H1 (cell line): ENCODE measurements at regions not wholly inside any gene's neighbourhood (a gene's known extent, or its start where the extent isn't known, plus 50 kb on each side); places are given as distances from the start of the nearest gene placed in this dataset.

ENCODE experiments used
- CTCF ChIA-PET: fragments of 300-600 bp; sonication (Branson Sonifier 250); formaldehyde crosslinking; loops from one replicate; lab custom pipeline; 2021; ENCODE audit not compliant: partially characterized antibody; lab: Charles Lee
- POLR2A ChIA-PET: fragments of 300-600 bp; sonication (Branson Sonifier 250); formaldehyde crosslinking; loops from one replicate; lab custom pipeline; 2021; ENCODE audit warnings: inconsistent platforms; ENCODE audit not compliant: partially characterized antibody; lab: Charles Lee
- DNase-seq, 2 experiments: peaks; one replicate each; pipeline versions ENCODE4 v3.0.0 to v3.0.0-alpha.2; 2010 to 2022; ENCODE audit warnings: low spot score in 2 of 2, low read depth in 1 of 2, mixed read lengths in 1 of 2
- FAIRE-seq: peaks from 2 replicates; lab custom pipeline; 2011; peaks lifted over from hg19 to GRCh38; lab: Jason Lieb, UNC
- H2AFZ ChIP-seq: 2 replicates; pipeline ENCODE4 v1.8.1; 2012; ENCODE audit warnings: low read length, inconsistent platforms
- H2AK5ac ChIP-seq: 2 replicates; pipeline ENCODE4 v1.6.1; 2013; ENCODE audit warnings: low read depth, low read length
- H2BK120ac ChIP-seq: replicated peaks from 2 replicates; pipeline ENCODE3; 2013; ENCODE audit warnings: low read depth, low read length, inconsistent platforms
- H2BK12ac ChIP-seq: 2 replicates; pipeline ENCODE4 v1.6.1; 2013; ENCODE audit warnings: low read depth, low read length
- H2BK15ac ChIP-seq: 2 replicates; pipeline ENCODE4 v1.6.1; 2013; ENCODE audit warnings: low read length
- H2BK20ac ChIP-seq: 2 replicates; pipeline ENCODE4 v1.6.1; 2013; ENCODE audit warnings: low read length
- H2BK5ac ChIP-seq: 2 replicates; pipeline ENCODE4 v1.6.1; 2013; ENCODE audit warnings: low read depth, low read length
- H3K14ac ChIP-seq: 2 replicates; pipeline ENCODE4 v1.6.1; 2013; ENCODE audit warnings: inconsistent platforms; ENCODE audit not compliant: insufficient read length
- H3K18ac ChIP-seq: 2 replicates; pipeline ENCODE4 v1.6.1; 2013; ENCODE audit warnings: low read length; ENCODE audit errors: extremely low read depth
- H3K23ac ChIP-seq: 2 replicates; pipeline ENCODE4 v1.6.1; 2013; ENCODE audit warnings: inconsistent platforms; ENCODE audit not compliant: insufficient read length
- H3K23me2 ChIP-seq: 2 replicates; pipeline ENCODE4 v1.6.1; 2013; ENCODE audit warnings: low read depth, low read length
- H3K27ac ChIP-seq: 2 replicates; pipeline ENCODE4 v1.6.1; 2011; ENCODE audit warnings: low read depth, low read length, inconsistent platforms
- H3K27me3 ChIP-seq, 4 experiments: replicated peaks in 1 of 4; 1 replicate in 1 of 4; 2 replicates in 3 of 4; pipeline versions ENCODE4 v1.6.1 to v1.8.1; 2011 to 2013; ENCODE audit warnings: low read length in 3 of 4, mild to moderate bottlenecking in 3 of 4, inconsistent platforms in 2 of 4, mixed read lengths in 2 of 4, moderate library complexity in 1 of 4; ENCODE audit not compliant: control insufficient read depth in 3 of 4, insufficient read depth in 3 of 4; ENCODE audit errors: extremely low read depth in 1 of 4
- H3K36me3 ChIP-seq, 4 experiments: 2 replicates each; pipeline versions ENCODE4 v1.6.1 to v1.8.1; 2011 to 2013; ENCODE audit warnings: mild to moderate bottlenecking in 4 of 4, low read length in 3 of 4, moderate library complexity in 2 of 4, control low read depth in 1 of 4, inconsistent platforms in 1 of 4; ENCODE audit not compliant: insufficient read depth in 4 of 4, control insufficient read depth in 2 of 4
- H3K4ac ChIP-seq: replicated peaks from 2 replicates; pipeline ENCODE3; 2013; ENCODE audit warnings: low read length, low read depth, mixed read lengths, inconsistent platforms; ENCODE audit not compliant: insufficient read length
- H3K4me1 ChIP-seq, 4 experiments: replicated peaks in 1 of 4; 1 replicate in 1 of 4; 2 replicates in 3 of 4; pipeline versions ENCODE4 v1.6.1 to v1.8.1; 2011 to 2013; ENCODE audit warnings: low read length in 3 of 4, inconsistent platforms in 2 of 4, mixed read lengths in 1 of 4; ENCODE audit not compliant: insufficient read depth in 4 of 4, control insufficient read depth in 3 of 4
- H3K4me2 ChIP-seq, 2 experiments: 2 replicates each; pipeline versions ENCODE4 v1.6.1 to v1.8.1; 2011 to 2013; ENCODE audit warnings: low read depth in 2 of 2, low read length in 2 of 2, control low read depth in 1 of 2, inconsistent platforms in 1 of 2, mild to moderate bottlenecking in 1 of 2; ENCODE audit not compliant: insufficient read depth in 1 of 2
- H3K4me3 ChIP-seq, 4 experiments: fragments of 200-600, 300-600 bp in 1 of 4; sonication (generic), shearing (Covaris generic), sonication (Bioruptor Twin) in 1 of 4; 2 replicates each; pipeline versions ENCODE4 v1.5.1 to v1.8.1; 2011 to 2016; ENCODE audit warnings: low read length in 4 of 4, low read depth in 3 of 4, control low read depth in 2 of 4, inconsistent platforms in 2 of 4, mild to moderate bottlenecking in 2 of 4, mixed read lengths in 1 of 4, moderate library complexity in 1 of 4; ENCODE audit not compliant: insufficient read depth in 2 of 4; ENCODE audit errors: extremely low read depth in 1 of 4
- H3K56ac ChIP-seq: replicated peaks from 2 replicates; pipeline ENCODE3; 2013; ENCODE audit warnings: low read depth, mild to moderate bottlenecking, mixed read lengths, low read length, inconsistent platforms; ENCODE audit not compliant: insufficient read length
- H3K79me1 ChIP-seq: 2 replicates; pipeline ENCODE4 v1.6.1; 2013; ENCODE audit warnings: low read depth, low read length, control low read depth
- H3K79me2 ChIP-seq, 2 experiments: 2 replicates each; pipeline versions ENCODE4 v1.6.1 to v1.8.1; 2012 to 2013; ENCODE audit warnings: low read length in 2 of 2, mild to moderate bottlenecking in 2 of 2, inconsistent platforms in 1 of 2; ENCODE audit not compliant: insufficient read depth in 2 of 2, control insufficient read depth in 1 of 2
- H3K9ac ChIP-seq, 4 experiments: replicated peaks in 1 of 4; 1 replicate in 1 of 4; 2 replicates in 3 of 4; pipeline versions ENCODE4 v1.6.1 to v1.8.1; 2011 to 2013; ENCODE audit warnings: low read depth in 3 of 4, low read length in 3 of 4, control low read depth in 2 of 4, mild to moderate bottlenecking in 2 of 4, moderate library complexity in 2 of 4, inconsistent platforms in 1 of 4; ENCODE audit errors: extremely low read depth in 1 of 4
- H3K9me3 ChIP-seq, 2 experiments: 2 replicates each; pipeline versions ENCODE4 v1.6.1 to v1.8.1; 2012 to 2013; ENCODE audit warnings: mild to moderate bottlenecking in 2 of 2, moderate library complexity in 2 of 2, control low read depth in 1 of 2, inconsistent platforms in 1 of 2, low read depth in 1 of 2, low read length in 1 of 2, mixed read lengths in 1 of 2; ENCODE audit not compliant: insufficient read depth in 2 of 2
- H4K20me1 ChIP-seq, 2 experiments: replicated peaks in 1 of 2; 2 replicates each; pipeline versions ENCODE3 to v1.8.1; 2011 to 2013; ENCODE audit warnings: inconsistent platforms in 2 of 2, low read length in 2 of 2, mild to moderate bottlenecking in 1 of 2; ENCODE audit not compliant: insufficient read depth in 2 of 2, control insufficient read depth in 1 of 2
- H4K5ac ChIP-seq: 2 replicates; pipeline ENCODE4 v1.6.1; 2013; ENCODE audit warnings: low read length, low read depth, mixed read lengths, inconsistent platforms; ENCODE audit not compliant: insufficient read length
- H4K8ac ChIP-seq: 2 replicates; pipeline ENCODE4 v1.8.0; 2013; ENCODE audit warnings: mild to moderate bottlenecking, moderate library complexity, low read length, inconsistent platforms; ENCODE audit not compliant: insufficient read depth; ENCODE audit errors: extremely low read depth
- H4K91ac ChIP-seq: replicated peaks from 2 replicates; pipeline ENCODE3; 2013; ENCODE audit warnings: low read length, mixed read lengths, inconsistent platforms; ENCODE audit not compliant: insufficient read length
- BRCA1 ChIP-seq: IDR thresholded peaks from 2 replicates; pipeline ENCODE4 v1.6.1; 2012; ENCODE audit warnings: low read depth, low read length, improper control_type of control experiment
- CHD1 ChIP-seq: IDR thresholded peaks from 2 replicates; pipeline ENCODE4 v1.6.1; 2012; ENCODE audit warnings: low read depth, low read length, improper control_type of control experiment
- EGR1 ChIP-seq: IDR thresholded peaks from 2 replicates; pipeline ENCODE4 v1.6.1; 2011; ENCODE audit warnings: low read depth, low read length, borderline replicate concordance
- RAD21 ChIP-seq, 2 experiments: IDR thresholded peaks in 1 of 2; conservative IDR thresholded peaks in 1 of 2; 2 replicates each; pipeline ENCODE4 v1.6.1; 2011; ENCODE audit warnings: low read depth in 2 of 2, low read length in 2 of 2, improper control_type of control experiment in 1 of 2, inconsistent platforms in 1 of 2, mild to moderate bottlenecking in 1 of 2, moderate library complexity in 1 of 2
- SIN3A ChIP-seq, 2 experiments: IDR thresholded peaks in 1 of 2; conservative IDR thresholded peaks in 1 of 2; 2 replicates each; pipeline ENCODE4 v1.6.1; 2011 to 2012; ENCODE audit warnings: low read length in 2 of 2, improper control_type of control experiment in 1 of 2, low read depth in 1 of 2, mild to moderate bottlenecking in 1 of 2
- SIX5 ChIP-seq: IDR thresholded peaks from 2 replicates; pipeline ENCODE4 v1.6.1; 2011; ENCODE audit warnings: mild to moderate bottlenecking, low read depth, low read length
- WGBS, 2 experiments: shearing (Covaris generic) in 1 of 2; methylation state at CpG; one replicate each; pipeline versions ENCODE4 v1.1.6 to v1.1.7; 2013 to 2015; ENCODE audit warnings: low lambda C conversion rate in 2 of 2, mixed read lengths in 2 of 2, inconsistent platforms in 1 of 2, low coverage in 1 of 2, missing lambda C conversion rate in 1 of 2; ENCODE audit not compliant: insufficient replicate concordance in 2 of 2, insufficient coverage in 1 of 2, insufficient read length in 1 of 2; ENCODE audit errors: extremely low coverage in 1 of 2, missing lambda C conversion rate in 1 of 2; 5-methylcytosine and 5-hydroxymethylcytosine counted together
- TF ChIP-seq, protein P1 (sequence below): IDR thresholded peaks from 2 replicates; pipeline ENCODE4 v1.6.1; 2012; ENCODE audit warnings: low read length, inconsistent platforms

DNA sequence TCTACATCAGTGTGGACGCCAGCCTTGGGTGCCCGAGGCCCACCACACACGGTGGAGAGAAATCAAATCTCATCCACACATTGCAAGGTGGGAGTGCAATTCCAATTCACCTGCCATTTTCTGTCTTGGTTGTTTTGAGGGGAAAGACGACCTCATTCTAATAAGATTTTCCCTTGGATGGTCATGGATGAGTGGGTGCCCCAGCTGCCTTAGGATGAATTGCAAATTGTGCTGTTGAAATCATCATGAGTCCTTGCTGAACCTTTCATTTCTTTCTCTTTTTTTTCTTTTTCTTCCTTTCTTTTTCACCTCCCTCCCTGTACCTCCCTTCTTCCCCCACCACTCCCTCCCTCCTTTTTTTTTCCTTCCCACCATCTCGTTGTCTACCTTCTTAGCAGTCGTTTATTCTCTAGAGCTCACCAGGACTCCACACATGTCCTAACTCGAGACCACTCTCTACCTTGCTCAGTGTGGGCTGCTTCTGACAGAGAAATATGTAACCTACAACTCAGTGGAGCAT, 266.9 kb upstream of the NFE2L3 start:
- H2BK20ac ChIP-seq = no peak overlapping the region
- CTCF ChIA-PET = interaction anchor here (0.5 to 0.7 kb wide), 3 partner anchors 56 to 782 kb away, joined by 3 read pairs; no protein-coding TSS in a partner anchor

More for the DNA sequence above, 266.9 kb upstream of the NFE2L3 start:
- H2BK120ac ChIP-seq = no peak overlapping the region
- TF ChIP-seq, protein P1, sequence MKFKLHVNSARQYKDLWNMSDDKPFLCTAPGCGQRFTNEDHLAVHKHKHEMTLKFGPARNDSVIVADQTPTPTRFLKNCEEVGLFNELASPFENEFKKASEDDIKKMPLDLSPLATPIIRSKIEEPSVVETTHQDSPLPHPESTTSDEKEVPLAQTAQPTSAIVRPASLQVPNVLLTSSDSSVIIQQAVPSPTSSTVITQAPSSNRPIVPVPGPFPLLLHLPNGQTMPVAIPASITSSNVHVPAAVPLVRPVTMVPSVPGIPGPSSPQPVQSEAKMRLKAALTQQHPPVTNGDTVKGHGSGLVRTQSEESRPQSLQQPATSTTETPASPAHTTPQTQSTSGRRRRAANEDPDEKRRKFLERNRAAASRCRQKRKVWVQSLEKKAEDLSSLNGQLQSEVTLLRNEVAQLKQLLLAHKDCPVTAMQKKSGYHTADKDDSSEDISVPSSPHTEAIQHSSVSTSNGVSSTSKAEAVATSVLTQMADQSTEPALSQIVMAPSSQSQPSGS = no peak
- TF ChIP-seq SIN3A (conservative IDR thresholded peaks at IDR 0.05 in 1 of 2, IDR thresholded peaks at IDR 0.05 in 1 of 2; ENCODE audit: low read depth in 1 of 2, low read length in 2 of 2) (no peak), EGR1 (no peak), RAD21 (IDR thresholded peaks at IDR 0.05 in 1 of 2, conservative IDR thresholded peaks at IDR 0.05 in 1 of 2; ENCODE audit: low read depth in 2 of 2, low read length in 2 of 2) (no peak), CHD1 (no peak), BRCA1 (no peak), SIX5 (no peak)
- H3K27me3 ChIP-seq = no peaks in the 10 kb centered on the region; a peak in 1 of 7 replicates
- H4K20me1 ChIP-seq = no peaks in the 10 kb centered on the region
- H3K4me3 ChIP-seq = no peak overlapping the region
- H2BK5ac ChIP-seq = no peak overlapping the region
- DNase-seq = no peak
- no peak overlapping the region for H2AK5ac ChIP-seq
- no peak overlapping the region for H4K5ac ChIP-seq
- no peak overlapping the region for H3K27ac ChIP-seq
- no peaks in the 10 kb centered on the region; a peak in 1 of 8 replicates for H3K36me3 ChIP-seq
- FAIRE-seq = no peak
- H4K91ac ChIP-seq = no peak overlapping the region
- no peak overlapping the region for H2BK12ac ChIP-seq
- 81% methylated on average over 7 of the region's 7 CpGs; no CpG with 5 or more reads in 1 of the 2 experiments for WGBS, 2 experiments
- no peaks in the 10 kb centered on the region for H3K9me3 ChIP-seq
- H3K14ac ChIP-seq = no peak overlapping the region
- H3K18ac ChIP-seq = no peak overlapping the region
- H3K9ac ChIP-seq = no peak overlapping the region
- no peak overlapping the region for H3K56ac ChIP-seq
- H3K79me2 ChIP-seq = no peaks in the 10 kb centered on the region
- no peak overlapping the region for H2BK15ac ChIP-seq
- no peak overlapping the region for H3K4me2 ChIP-seq
- H2AFZ ChIP-seq = no peak overlapping the region; the same call in 1 of the 2 replicates
- H3K4me1 ChIP-seq = no peaks in the 10 kb centered on the region
- POLR2A ChIA-PET = no interaction called here
- no peaks in the 10 kb centered on the region for H3K79me1 ChIP-seq
- no peaks in the 10 kb centered on the region for H3K23me2 ChIP-seq
- no peak overlapping the region for H3K4ac ChIP-seq
- no peak overlapping the region for H3K23ac ChIP-seq
- no peak overlapping the region for H4K8ac ChIP-seq
